Loucy (cell line): ENCODE measurements at regions not wholly inside any gene's neighbourhood (a gene's known extent, or its start where the extent isn't known, plus 50 kb on each side); places are given as distances from the start of the nearest gene placed in this dataset.

Experiments
- H2AFZ ChIP-seq: fragments of 200-600 bp; sonication (generic); 2 replicates; pipeline ENCODE4 v1.6.0; 2016; ENCODE audit warnings: antibody characterized with exemption, mild to moderate bottlenecking, low read length, moderate library complexity
- H3F3A ChIP-seq: fragments of 200-600 bp; 2 replicates; pipeline ENCODE4 v1.6.0; 2016; ENCODE audit warnings: antibody characterized with exemption, low read depth, mild to moderate bottlenecking
- H3K27me3 ChIP-seq: fragments of 200-600 bp; sonication (generic); 2 replicates; pipeline ENCODE4 v1.6.1; 2014; ENCODE audit warnings: low read length, mild to moderate bottlenecking; ENCODE audit not compliant: insufficient read depth, poor library complexity, severe bottlenecking
- H3K36me3 ChIP-seq: fragments of 200-600 bp; sonication (generic); 2 replicates; pipeline ENCODE4 v1.6.1; 2016; ENCODE audit warnings: low read length; ENCODE audit not compliant: insufficient read depth
- H3K4me1 ChIP-seq: fragments of 200-600 bp; sonication (generic); 2 replicates; pipeline ENCODE4 v1.5.1; 2014; ENCODE audit warnings: low read length, mild to moderate bottlenecking; ENCODE audit not compliant: insufficient read depth, poor library complexity, severe bottlenecking
- H3K4me2 ChIP-seq: fragments of 200-600 bp; sonication (generic); 2 replicates; pipeline ENCODE4 v1.6.0; 2014; ENCODE audit warnings: antibody characterized with exemption, low read length, low read depth, mild to moderate bottlenecking; ENCODE audit not compliant: poor library complexity, severe bottlenecking
- H3K4me3 ChIP-seq: fragments of 200-600 bp; sonication (generic); 2 replicates; pipeline ENCODE4 v1.5.1; 2014; ENCODE audit warnings: low read length, mild to moderate bottlenecking, mixed read lengths; ENCODE audit not compliant: poor library complexity, severe bottlenecking
- H3K79me2 ChIP-seq: fragments of 200-600 bp; sonication (generic); 2 replicates; pipeline ENCODE4 v1.6.1; 2014; ENCODE audit warnings: low read length; ENCODE audit not compliant: insufficient read depth
- H3K9ac ChIP-seq: fragments of 200-600 bp; sonication (generic); 2 replicates; pipeline ENCODE4 v1.6.0; 2014; ENCODE audit warnings: mild to moderate bottlenecking, low read depth, low read length, moderate library complexity; ENCODE audit not compliant: poor library complexity, severe bottlenecking
- H3K9me2 ChIP-seq: fragments of 200-600 bp; sonication (generic); replicated peaks from 2 replicates; pipeline ENCODE4 v1.6.1; 2016; ENCODE audit warnings: low read depth, low read length, mixed read lengths
- H3K9me3 ChIP-seq: fragments of 200-600 bp; sonication (generic); 2 replicates; pipeline ENCODE4 v1.6.1; 2014; ENCODE audit warnings: mild to moderate bottlenecking, antibody characterized with exemption, low read length, low read depth; ENCODE audit not compliant: insufficient read depth
- H4K20me1 ChIP-seq: fragments of 200-600 bp; sonication (generic); 2 replicates; pipeline ENCODE4 v1.6.0; 2014; ENCODE audit warnings: antibody characterized with exemption, low read length, mild to moderate bottlenecking; ENCODE audit not compliant: insufficient read depth, poor library complexity, severe bottlenecking
- CTCF ChIP-seq: fragments of 200-600 bp; sonication (generic); conservative IDR thresholded peaks from 2 replicates; pipeline ENCODE4 v1.5.1; 2014; ENCODE audit warnings: mild to moderate bottlenecking, antibody characterized with exemption, low read length
- EZH2phosphoT487 ChIP-seq: fragments of 200-600 bp; IDR thresholded peaks from 2 replicates; pipeline ENCODE4 v1.6.1; 2018; ENCODE audit warnings: antibody characterized with exemption, mild to moderate bottlenecking, moderate library complexity, borderline replicate concordance

- no peaks in the 10 kb centered on the region for H3K4me1 ChIP-seq
- no peaks in the 10 kb centered on the region for H3K36me3 ChIP-seq
- no peak overlapping the region for H2AFZ ChIP-seq
- no peaks in the 10 kb centered on the region for H4K20me1 ChIP-seq
- H3K9me3 ChIP-seq = no peaks in the 10 kb centered on the region
- no peaks in the 10 kb centered on the region for H3F3A ChIP-seq
- no peak overlapping the region for H3K9ac ChIP-seq
- H3K4me2 ChIP-seq = no peak overlapping the region
- H3K4me3 ChIP-seq = no peak overlapping the region
- no peaks in the 10 kb centered on the region for H3K79me2 ChIP-seq
- no peak for TF ChIP-seq EZH2phosphoT487
- no peak for TF ChIP-seq CTCF
- no peaks in the 10 kb centered on the region for H3K9me2 ChIP-seq
- H3K27me3 ChIP-seq = no peaks in the 10 kb centered on the region
Measured at GRCh38 chr5:116650964-116651363, 76.3 kb upstream of the SEMA6A start.

- TF ChIP-seq CTCF = no peak
- no peak for TF ChIP-seq EZH2phosphoT487
- Histone ChIP-seq H3K9ac (no peak overlapping the region), H3K79me2 (no peaks in the 10 kb centered on the region), H3K4me3 (no peak overlapping the region), H3F3A (no peaks in the 10 kb centered on the region), H4K20me1 (no peaks in the 10 kb centered on the region), H2AFZ (no peak overlapping the region), H3K4me2 (no peak overlapping the region), H3K9me3 (no peaks in the 10 kb centered on the region), H3K27me3 (no peaks in the 10 kb centered on the region), H3K4me1 (no peaks in the 10 kb centered on the region), H3K9me2 (no peaks in the 10 kb centered on the region), H3K36me3 (no peaks in the 10 kb centered on the region)
Measured at GRCh38 chr5:116650544-116650943, 75.9 kb upstream of the SEMA6A start.

- Histone ChIP-seq H3K4me1 (no peaks in the 10 kb centered on the region), H3K36me3 (no peaks in the 10 kb centered on the region), H3K9ac (no peak overlapping the region), H3K27me3 (no peaks in the 10 kb centered on the region), H3K4me2 (no peak overlapping the region), H4K20me1 (no peaks in the 10 kb centered on the region), H3K79me2 (no peaks in the 10 kb centered on the region), H3K4me3 (no peak overlapping the region), H3K9me3 (no peaks in the 10 kb centered on the region), H3F3A (no peaks in the 10 kb centered on the region), H3K9me2 (no peaks in the 10 kb centered on the region), H2AFZ (no peak overlapping the region)
- TF ChIP-seq CTCF (no peak), EZH2phosphoT487 (no peak)
Measured at GRCh38 chr5:116646611-116647289, 72.1 kb upstream of the SEMA6A start.
